ENCODE measurements at regions not wholly inside any gene's neighbourhood (a gene's known extent, or its start where the extent isn't known, plus 50 kb on each side); places are given as distances from the start of the nearest gene placed in this dataset.

DNA sequence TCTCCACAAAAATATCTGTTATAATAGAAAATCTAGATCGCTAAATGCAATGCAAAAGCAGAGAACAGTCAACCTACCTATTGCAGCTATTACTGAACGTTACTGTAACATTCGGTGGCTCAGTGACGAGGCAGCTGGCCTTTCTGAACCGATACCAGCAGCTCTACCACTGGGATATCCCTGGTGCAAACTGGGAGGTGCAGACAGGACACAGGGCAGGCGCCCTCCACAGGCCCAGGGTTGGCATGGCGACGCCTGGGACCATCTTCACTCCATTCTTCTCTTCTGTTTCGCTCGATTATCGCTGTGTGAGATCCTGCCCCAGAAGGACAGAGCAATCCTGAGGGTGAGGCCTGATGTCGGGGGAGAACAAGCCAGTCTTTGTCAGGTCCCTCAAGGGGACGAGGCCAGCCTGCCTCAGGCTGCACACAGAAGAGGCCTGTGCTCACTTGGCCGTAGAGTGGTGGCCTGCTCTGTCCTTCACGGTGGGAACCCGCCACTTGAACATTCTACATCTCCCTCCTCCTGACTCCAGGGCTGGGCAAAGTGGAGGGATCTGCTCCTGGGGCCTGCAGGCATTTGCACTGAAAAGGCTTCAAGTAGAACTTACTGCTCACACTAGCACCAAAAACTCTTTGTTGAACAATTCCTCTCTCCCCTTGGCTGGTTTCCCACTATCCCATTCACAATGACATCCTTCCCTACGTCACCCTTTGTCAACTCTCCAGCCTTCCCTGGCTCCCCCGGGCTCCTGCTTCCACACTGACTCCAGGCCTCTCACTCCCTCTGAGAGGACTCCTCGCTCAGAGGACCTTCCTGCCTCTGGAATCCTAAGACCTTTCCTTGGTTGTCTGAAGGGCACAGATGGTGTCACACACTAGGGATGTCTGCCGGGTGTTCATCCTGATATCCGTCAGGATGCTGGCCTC lies 49.7 kb downstream of the CYRIA start:
- H3K27me3 ChIP-seq (ENCODE audit: control insufficient read depth, insufficient read depth, low read length) = no peaks in the 10 kb centered on the region
- no peak for DNase-seq (ENCODE audit: low read depth)
- no peak for FAIRE-seq

DNA sequence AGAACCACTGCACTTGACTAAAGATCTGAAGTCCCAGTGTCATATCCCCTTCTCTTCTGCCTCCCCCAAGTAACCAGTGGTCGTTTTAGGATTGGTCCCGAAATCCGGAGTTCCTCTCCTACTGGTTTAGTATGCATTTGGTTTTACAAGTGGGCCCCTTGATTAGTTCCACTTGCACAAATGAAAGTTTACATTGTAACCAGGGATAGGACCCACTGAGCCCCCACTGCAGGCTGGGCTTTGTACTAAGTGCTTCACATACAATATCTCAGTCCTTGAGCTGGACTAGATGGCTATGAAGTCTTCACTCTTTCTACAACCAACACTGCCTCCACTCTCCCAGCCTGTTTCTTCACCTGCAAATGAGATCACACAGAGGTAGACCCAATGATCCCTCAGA lies 50.4 kb downstream of the CYRIA start:
- no peak for DNase-seq (ENCODE audit: low read depth)
- TF ChIP-seq, protein P1, sequence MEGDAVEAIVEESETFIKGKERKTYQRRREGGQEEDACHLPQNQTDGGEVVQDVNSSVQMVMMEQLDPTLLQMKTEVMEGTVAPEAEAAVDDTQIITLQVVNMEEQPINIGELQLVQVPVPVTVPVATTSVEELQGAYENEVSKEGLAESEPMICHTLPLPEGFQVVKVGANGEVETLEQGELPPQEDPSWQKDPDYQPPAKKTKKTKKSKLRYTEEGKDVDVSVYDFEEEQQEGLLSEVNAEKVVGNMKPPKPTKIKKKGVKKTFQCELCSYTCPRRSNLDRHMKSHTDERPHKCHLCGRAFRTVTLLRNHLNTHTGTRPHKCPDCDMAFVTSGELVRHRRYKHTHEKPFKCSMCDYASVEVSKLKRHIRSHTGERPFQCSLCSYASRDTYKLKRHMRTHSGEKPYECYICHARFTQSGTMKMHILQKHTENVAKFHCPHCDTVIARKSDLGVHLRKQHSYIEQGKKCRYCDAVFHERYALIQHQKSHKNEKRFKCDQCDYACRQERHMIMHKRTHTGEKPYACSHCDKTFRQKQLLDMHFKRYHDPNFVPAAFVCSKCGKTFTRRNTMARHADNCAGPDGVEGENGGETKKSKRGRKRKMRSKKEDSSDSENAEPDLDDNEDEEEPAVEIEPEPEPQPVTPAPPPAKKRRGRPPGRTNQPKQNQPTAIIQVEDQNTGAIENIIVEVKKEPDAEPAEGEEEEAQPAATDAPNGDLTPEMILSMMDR (IDR thresholded peaks at IDR 0.05; ENCODE audit: insufficient read depth, low read length, severe bottlenecking) = no peak
- Histone ChIP-seq H3K4me3 (ENCODE audit: low read depth, low read length) (no peak overlapping the region), H3K36me3 (ENCODE audit: control insufficient read depth, insufficient read depth, low read length) (no peaks in the 10 kb centered on the region), H3K27me3 (ENCODE audit: control insufficient read depth, insufficient read depth, low read length) (no peaks in the 10 kb centered on the region)
- no peak for FAIRE-seq

More for the DNA sequence above, 49.7 kb downstream of the CYRIA start:
- Histone ChIP-seq H3K36me3 (ENCODE audit: control insufficient read depth, insufficient read depth, low read length) (no peaks in the 10 kb centered on the region), H3K4me3 (ENCODE audit: low read depth, low read length) (no peak overlapping the region)
- TF ChIP-seq, protein P1 (IDR thresholded peaks at IDR 0.05; ENCODE audit: insufficient read depth, low read length, severe bottlenecking) = no peak

DNA sequence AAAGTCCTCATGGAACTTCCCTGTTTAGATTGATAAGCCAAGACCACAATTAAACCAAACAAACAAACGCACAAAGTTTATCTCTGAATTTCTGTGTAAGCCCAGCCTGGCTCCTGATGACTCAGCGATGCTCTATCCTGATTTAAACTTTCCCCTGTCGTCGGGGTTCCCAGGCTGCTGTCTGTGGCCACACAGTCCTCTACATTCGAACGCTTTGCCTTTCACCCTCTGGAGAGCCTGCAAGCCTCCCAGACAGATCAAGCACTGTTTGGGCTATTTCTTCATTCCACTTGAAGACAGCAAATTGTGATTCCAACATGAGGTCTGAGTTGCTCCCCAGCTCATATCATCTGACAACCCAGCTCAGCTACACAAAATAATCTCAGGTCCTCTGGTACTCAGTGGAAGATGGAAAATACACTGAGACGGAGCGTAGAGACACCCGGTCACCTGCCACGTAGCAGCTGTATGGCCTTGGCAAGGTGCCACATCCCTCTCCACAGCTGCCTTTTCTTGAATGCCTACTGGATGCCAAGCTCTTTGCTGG lies 51.2 kb downstream of the CYRIA start:
- Histone ChIP-seq H3K36me3 (ENCODE audit: control insufficient read depth, insufficient read depth, low read length) (no peaks in the 10 kb centered on the region), H3K4me3 (ENCODE audit: low read depth, low read length) (no peak overlapping the region), H3K27me3 (ENCODE audit: control insufficient read depth, insufficient read depth, low read length) (no peaks in the 10 kb centered on the region)
- DNase-seq (ENCODE audit: low read depth) (no peak), FAIRE-seq (peak; percentile 64)
- TF ChIP-seq, protein P1 (IDR thresholded peaks at IDR 0.05; ENCODE audit: insufficient read depth, low read length, severe bottlenecking) = no peak

DNA sequence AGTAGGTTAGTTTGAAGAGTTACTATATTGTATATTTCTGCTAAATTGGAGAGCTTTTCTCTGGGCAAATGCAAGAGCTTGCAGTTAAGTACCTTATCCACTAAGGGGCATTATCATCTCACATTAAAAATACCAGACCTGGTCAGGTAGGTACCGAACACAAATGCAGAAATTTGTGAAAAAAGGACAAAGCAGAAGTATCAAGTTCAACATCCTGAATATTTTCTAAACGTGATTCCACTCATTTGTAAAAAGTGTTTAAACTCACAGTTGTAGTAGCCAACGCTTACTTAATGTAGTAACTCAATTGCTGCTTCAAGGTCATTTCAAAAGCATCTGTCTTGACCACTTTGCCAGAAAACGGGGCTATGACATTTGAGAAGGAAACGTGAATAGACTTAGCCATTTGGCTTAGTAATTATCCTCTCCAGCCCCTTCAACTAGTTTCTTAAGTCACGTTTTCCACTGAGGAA lies 52.1 kb downstream of the CYRIA start:
- FAIRE-seq = no peak

DNA sequence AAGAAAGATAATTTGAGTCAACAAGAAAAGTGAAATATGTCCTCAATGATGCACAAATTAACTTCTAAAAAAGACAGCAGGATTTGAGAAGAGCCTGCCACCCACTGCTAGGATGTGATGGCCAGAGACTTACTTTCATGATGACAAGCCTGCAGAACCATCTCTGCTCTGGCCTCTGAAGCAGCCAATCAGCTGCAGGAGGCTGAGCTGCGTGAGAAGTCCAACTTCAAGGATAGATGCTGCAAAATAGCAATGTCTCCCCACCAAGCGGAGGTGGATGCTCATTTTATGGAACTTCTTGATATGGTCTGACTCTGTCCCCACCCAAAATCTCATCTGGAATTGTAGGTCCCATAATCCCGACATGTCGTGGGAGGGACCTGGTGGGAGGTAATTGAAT lies 53.1 kb downstream of the CYRIA start:
- no peaks in the 10 kb centered on the region for H3K27me3 ChIP-seq (ENCODE audit: control insufficient read depth, insufficient read depth, low read length)
- TF ChIP-seq, protein P1 (IDR thresholded peaks at IDR 0.05; ENCODE audit: insufficient read depth, low read length, severe bottlenecking) = no peak
- FAIRE-seq = no peak
- no peak for DNase-seq (ENCODE audit: low read depth)
- H3K36me3 ChIP-seq (ENCODE audit: control insufficient read depth, insufficient read depth, low read length) = no peaks in the 10 kb centered on the region
- H3K4me3 ChIP-seq (ENCODE audit: low read depth, low read length) = no peak overlapping the region

More for the DNA sequence above, 52.1 kb downstream of the CYRIA start:
- H3K4me3 ChIP-seq (ENCODE audit: low read depth, low read length) = no peak overlapping the region
- H3K27me3 ChIP-seq (ENCODE audit: control insufficient read depth, insufficient read depth, low read length) = no peaks in the 10 kb centered on the region
- H3K36me3 ChIP-seq (ENCODE audit: control insufficient read depth, insufficient read depth, low read length) = no peaks in the 10 kb centered on the region
- TF ChIP-seq, protein P1 (IDR thresholded peaks at IDR 0.05; ENCODE audit: insufficient read depth, low read length, severe bottlenecking) = peak; percentile 42
- DNase-seq (ENCODE audit: low read depth) = peak; percentile 43
